HEK293 (cell line): ENCODE measurements at regions not wholly inside any gene's neighbourhood (a gene's known extent, or its start where the extent isn't known, plus 50 kb on each side); places are given as distances from the start of the nearest gene placed in this dataset.

Experiments used
- CTCF ChIA-PET: fragments of 350-600 bp; formaldehyde crosslinking; extraction: SDS; loops from one replicate; lab custom pipeline; 2021; ENCODE audit warnings: antibody characterized with exemption; lab: Yijun Ruan, JAX
- POLR2A ChIA-PET: fragments of 300-600 bp; formaldehyde crosslinking; extraction: SDS; loops from one replicate; lab custom pipeline; 2020; ENCODE audit warnings: antibody characterized with exemption, inconsistent platforms; lab: Yijun Ruan, JAX
- H3K27ac ChIP-seq: fragments of 200-500 bp; sonication (Bioruptor generic); 2 replicates; pipeline ENCODE4 v1.5.1; 2014; ENCODE audit warnings: low read depth, low read length, control low read depth, inconsistent platforms; ENCODE audit errors: extremely low read depth
- H3K36me3 ChIP-seq, 2 experiments: fragments of 200-500 bp in 1 of 2; sonication (Bioruptor generic) in 1 of 2; 1 replicate in 1 of 2; 2 replicates in 1 of 2; pipeline ENCODE4 v1.5.1; 2014 to 2017; ENCODE audit warnings: inconsistent platforms in 2 of 2, low read length in 2 of 2; ENCODE audit not compliant: control insufficient read depth in 2 of 2, insufficient read depth in 1 of 2
- H3K4me1 ChIP-seq: fragments of 200-500 bp; sonication (Bioruptor generic); 2 replicates; pipeline ENCODE4 v1.5.1; 2014; ENCODE audit warnings: mild to moderate bottlenecking, low read length, inconsistent platforms; ENCODE audit not compliant: control insufficient read depth, insufficient read depth
- H3K4me3 ChIP-seq: 2 replicates; pipeline ENCODE4 v1.5.1; 2011; ENCODE audit warnings: low read depth, mild to moderate bottlenecking, control low read depth, low read length, moderate library complexity
- H3K9me3 ChIP-seq: fragments of 200-500 bp; sonication (Bioruptor generic); 2 replicates; pipeline ENCODE4 v1.5.1; 2014; ENCODE audit warnings: low read depth, low read length, inconsistent platforms; ENCODE audit not compliant: control insufficient read depth, insufficient read depth
- CTCF ChIP-seq: fragments of 450-650 bp; formaldehyde crosslinking; IDR thresholded peaks from 2 replicates; pipeline ENCODE4 v1.5.1; 2016; ENCODE audit warnings: missing biosample characterization, missing genetic modification characterization
- GLIS1 ChIP-seq: fragments of 450-650 bp; formaldehyde crosslinking; IDR thresholded peaks from 2 replicates; pipeline ENCODE4 v1.5.1; 2016; ENCODE audit warnings: missing biosample characterization, missing genetic modification characterization
- HOXC10 ChIP-seq: sonication (generic); formaldehyde crosslinking; IDR thresholded peaks from 2 replicates; pipeline ENCODE4 v1.8.1; 2023; ENCODE audit warnings: mild to moderate bottlenecking, missing genetic modification reagents
- KLF9 ChIP-seq: fragments of 450-650 bp; formaldehyde crosslinking; IDR thresholded peaks from 2 replicates; pipeline ENCODE4 v1.5.1; 2016; ENCODE audit warnings: missing biosample characterization, missing genetic modification characterization, low read depth
- PRDM10 ChIP-seq: fragments of 450-650 bp; formaldehyde crosslinking; IDR thresholded peaks from 2 replicates; pipeline ENCODE4 v1.5.1; 2016; ENCODE audit warnings: missing biosample characterization, missing genetic modification characterization
- REST ChIP-seq: fragments of 450-650 bp; formaldehyde crosslinking; IDR thresholded peaks from 2 replicates; pipeline ENCODE4 v1.5.1; 2016; ENCODE audit warnings: missing biosample characterization, missing genetic modification characterization
- SCRT2 ChIP-seq: fragments of 450-650 bp; formaldehyde crosslinking; IDR thresholded peaks from 2 replicates; pipeline ENCODE4 v1.5.1; 2016; ENCODE audit warnings: missing biosample characterization, missing genetic modification characterization
- SP7 ChIP-seq: fragments of 450-650 bp; formaldehyde crosslinking; IDR thresholded peaks from 2 replicates; pipeline ENCODE4 v1.5.1; 2016; ENCODE audit warnings: missing biosample characterization, missing genetic modification characterization
- ZNF114 ChIP-seq: fragments of 450-650 bp; formaldehyde crosslinking; IDR thresholded peaks from 2 replicates; pipeline ENCODE4 v1.5.0; 2017; ENCODE audit warnings: missing biosample characterization, missing genetic modification characterization
- ZNF2 ChIP-seq: fragments of 450-650 bp; formaldehyde crosslinking; IDR thresholded peaks from 2 replicates; pipeline ENCODE4 v1.5.1; 2016; ENCODE audit warnings: missing biosample characterization, missing genetic modification characterization
- ZNF202 ChIP-seq: fragments of 450-650 bp; formaldehyde crosslinking; IDR thresholded peaks from 2 replicates; pipeline ENCODE4 v1.5.1; 2016; ENCODE audit warnings: missing biosample characterization, missing genetic modification characterization, borderline replicate concordance
- ZNF350 ChIP-seq: fragments of 450-650 bp; formaldehyde crosslinking; IDR thresholded peaks from 2 replicates; pipeline ENCODE4 v1.5.0; 2017; ENCODE audit warnings: missing biosample characterization, mild to moderate bottlenecking, missing genetic modification characterization
- ZNF366 ChIP-seq: fragments of 450-650 bp; formaldehyde crosslinking; conservative IDR thresholded peaks from 2 replicates; pipeline ENCODE4 v1.5.1; 2016; ENCODE audit warnings: missing biosample characterization, missing genetic modification characterization
- ZNF514 ChIP-seq: fragments of 450-650 bp; formaldehyde crosslinking; IDR thresholded peaks from 2 replicates; pipeline ENCODE4 v1.5.1; 2016; ENCODE audit warnings: missing biosample characterization, missing genetic modification characterization
- ZNF555 ChIP-seq: fragments of 450-650 bp; formaldehyde crosslinking; conservative IDR thresholded peaks from 2 replicates; pipeline ENCODE4 v1.5.1; 2017; ENCODE audit warnings: missing biosample characterization, mild to moderate bottlenecking, missing genetic modification characterization, inconsistent platforms
- ZNF560 ChIP-seq: fragments of 450-650 bp; formaldehyde crosslinking; IDR thresholded peaks from 2 replicates; pipeline ENCODE4 v1.5.1; 2017; ENCODE audit warnings: missing biosample characterization, missing genetic modification characterization, borderline replicate concordance
- ZNF571 ChIP-seq: fragments of 450-650 bp; formaldehyde crosslinking; IDR thresholded peaks from 2 replicates; pipeline ENCODE4 v1.5.0; 2017; ENCODE audit warnings: missing biosample characterization, missing genetic modification characterization
- ZNF596 ChIP-seq: fragments of 450-650 bp; IDR thresholded peaks from 2 replicates; pipeline ENCODE4 v1.5.0; 2018; ENCODE audit warnings: missing biosample characterization, mild to moderate bottlenecking, missing genetic modification characterization, moderate library complexity
- ZNF654 ChIP-seq: fragments of 450-650 bp; formaldehyde crosslinking; IDR thresholded peaks from 2 replicates; pipeline ENCODE4 v1.5.1; 2016; ENCODE audit warnings: low read depth, missing biosample characterization, missing genetic modification characterization
- ZSCAN23 ChIP-seq: fragments of 450-650 bp; formaldehyde crosslinking; IDR thresholded peaks from 2 replicates; pipeline ENCODE4 v1.5.1; 2016; ENCODE audit warnings: missing biosample characterization, missing genetic modification characterization
- TF ChIP-seq, protein P1 (sequence below): fragments of 450-650 bp; formaldehyde crosslinking; IDR thresholded peaks from 2 replicates; pipeline ENCODE4 v1.5.1; 2016; ENCODE audit warnings: missing biosample characterization, missing genetic modification characterization, low read depth

GRCh38 chr5:158013939-158014338 is 155.0 kb upstream of the CLINT1 start:
- Histone ChIP-seq H3K9me3 (no peaks in the 10 kb centered on the region), H3K4me1 (no peaks in the 10 kb centered on the region), H3K4me3 (no peak overlapping the region), H3K27ac (no peak overlapping the region), H3K36me3 (no peaks in the 10 kb centered on the region)
- CTCF ChIA-PET: interaction anchor here (0.6 to 2.5 kb wide), 14 partner anchors 17 to 1845 kb away, joined by 3 to 9 read pairs (median 4); no protein-coding TSS in a partner anchor
- no peak for TF ChIP-seq ZNF596
- TF ChIP-seq CTCF (tag by site-specific recombination): peak; percentile 42
- TF ChIP-seq ZNF571 (tag by site-specific recombination): no peak
- TF ChIP-seq ZSCAN23: no peak
- no peak for TF ChIP-seq SP7 (tag by site-specific recombination)
- TF ChIP-seq ZNF2: peak; percentile 93
- peak; percentile 81 for TF ChIP-seq ZNF654 (tag by site-specific recombination)
- no peak for TF ChIP-seq HOXC10 (CRISPR knock-in tag)
- TF ChIP-seq PRDM10 (tag by site-specific recombination): no peak
- no peak for TF ChIP-seq ZNF555 (tag by site-specific recombination)
- no peak for TF ChIP-seq SCRT2 (tag by site-specific recombination)
- no peak for TF ChIP-seq GLIS1 (tag by site-specific recombination)
- TF ChIP-seq ZNF560 (tag by site-specific recombination): no peak
- TF ChIP-seq ZNF350 (tag by site-specific recombination): no peak
- TF ChIP-seq, all 188 proteins: peak for 3
- POLR2A ChIA-PET: no interaction called here

DNA sequence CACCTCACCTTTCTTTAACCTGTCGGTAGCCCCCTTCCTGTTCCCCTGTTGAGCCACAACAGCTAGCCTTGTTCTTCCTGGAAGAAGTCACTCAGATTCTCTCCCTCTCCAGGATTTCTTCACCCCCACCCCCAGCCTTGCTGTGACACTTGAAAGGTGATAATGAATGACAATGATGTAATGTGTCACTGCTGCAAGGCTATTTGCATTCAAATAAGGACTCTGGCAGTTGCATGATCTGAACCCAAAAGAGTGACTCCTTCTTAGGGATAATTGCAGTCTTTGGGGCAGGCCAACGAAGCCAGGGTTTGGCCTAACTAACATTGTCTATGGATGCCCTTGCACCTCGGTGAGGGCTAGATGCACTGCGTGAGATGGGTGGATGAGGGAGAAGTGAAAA is 154.4 kb upstream of the CLINT1 start:
- TF ChIP-seq ZNF202 (no peak), ZNF366 (tag by site-specific recombination) (0 out of 2 replicates have a peak, but pooled peaks have one; percentile 20), ZNF114 (tag by site-specific recombination) (no peak), SCRT2 (tag by site-specific recombination) (0 out of 2 replicates have a peak, but pooled peaks have one; percentile 40), KLF9 (tag by site-specific recombination) (no peak)
- CTCF ChIA-PET: interaction anchor here (0.6 to 2.5 kb wide), 5 partner anchors 18 to 1093 kb away, joined by 3 to 9 read pairs (median 4); no protein-coding TSS in a partner anchor
- POLR2A ChIA-PET: no interaction called here
- H3K36me3 ChIP-seq: no peaks in the 10 kb centered on the region
- H3K4me1 ChIP-seq: no peaks in the 10 kb centered on the region
- no peaks in the 10 kb centered on the region for H3K9me3 ChIP-seq
- no peak overlapping the region for H3K27ac ChIP-seq
- H3K4me3 ChIP-seq: no peak overlapping the region

DNA sequence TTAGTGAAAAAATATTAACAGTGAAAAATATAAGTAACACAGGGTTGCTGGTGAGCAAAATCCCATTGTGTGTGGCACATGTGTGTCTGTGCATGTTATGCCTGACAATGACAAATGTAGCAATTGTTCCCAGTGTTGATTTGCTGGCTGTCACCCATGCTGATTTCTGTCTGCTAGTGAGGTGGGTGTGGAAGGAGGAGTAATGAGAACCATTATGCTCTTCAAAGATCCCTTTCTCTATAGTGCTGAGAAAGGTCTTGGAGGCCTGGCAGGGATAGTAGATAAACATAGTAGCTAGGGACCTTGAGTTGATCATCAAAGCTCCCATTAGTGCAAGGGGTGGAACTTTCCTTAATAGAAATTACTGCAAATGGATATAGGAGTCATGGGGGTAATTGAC is 152.5 kb upstream of the CLINT1 start:
- ChIA-PET POLR2A (no interaction called here), CTCF (interaction anchor here (0.9 to 2.0 kb wide), 5 partner anchors 16 to 249 kb away, joined by 4 to 11 read pairs (median 5); no protein-coding TSS in a partner anchor)
- no peaks in the 10 kb centered on the region for H3K36me3 ChIP-seq

More for the DNA sequence above, 152.5 kb upstream of the CLINT1 start:
- Histone ChIP-seq H3K9me3 (no peaks in the 10 kb centered on the region), H3K4me3 (no peak overlapping the region), H3K4me1 (no peaks in the 10 kb centered on the region), H3K27ac (no peak overlapping the region)
- TF ChIP-seq ZNF514 (tag by site-specific recombination) (no peak), REST (no peak)
- TF ChIP-seq, protein P1, sequence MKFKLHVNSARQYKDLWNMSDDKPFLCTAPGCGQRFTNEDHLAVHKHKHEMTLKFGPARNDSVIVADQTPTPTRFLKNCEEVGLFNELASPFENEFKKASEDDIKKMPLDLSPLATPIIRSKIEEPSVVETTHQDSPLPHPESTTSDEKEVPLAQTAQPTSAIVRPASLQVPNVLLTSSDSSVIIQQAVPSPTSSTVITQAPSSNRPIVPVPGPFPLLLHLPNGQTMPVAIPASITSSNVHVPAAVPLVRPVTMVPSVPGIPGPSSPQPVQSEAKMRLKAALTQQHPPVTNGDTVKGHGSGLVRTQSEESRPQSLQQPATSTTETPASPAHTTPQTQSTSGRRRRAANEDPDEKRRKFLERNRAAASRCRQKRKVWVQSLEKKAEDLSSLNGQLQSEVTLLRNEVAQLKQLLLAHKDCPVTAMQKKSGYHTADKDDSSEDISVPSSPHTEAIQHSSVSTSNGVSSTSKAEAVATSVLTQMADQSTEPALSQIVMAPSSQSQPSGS (tag by site-specific recombination): no peak
- TF ChIP-seq, all 188 proteins: peak for 0
